ENCODE measurements at regions not wholly inside any gene's neighbourhood (a gene's known extent, or its start where the extent isn't known, plus 50 kb on each side); places are given as distances from the start of the nearest gene placed in this dataset.

GRCh38 chr1:218527737-218528136 lies 182.6 kb downstream of the TGFB2 start:
- ATAC-seq (no peak), DNase-seq (ENCODE audit: low read depth, low spot score) (no peak)
- BruUV-seq (replicated peaks) = no TSS peak
- TF ChIP-seq TCF7 (IDR thresholded peaks at IDR 0.05; ENCODE audit: borderline replicate concordance) (no peak), CTCF (IDR thresholded peaks at IDR 0.05 in 2 of 3, conservative IDR thresholded peaks at IDR 0.05 in 1 of 3; ENCODE audit: control insufficient read depth in 2 of 3, extremely low read depth in 1 of 3, insufficient read depth in 1 of 3, low read depth in 3 of 3, low read length in 3 of 3) (no peak), MLLT1 (IDR thresholded peaks at IDR 0.05) (no peak), ZNF622 (IDR thresholded peaks at IDR 0.05) (no peak), RBBP5 (conservative IDR thresholded peaks at IDR 0.05) (no peak), TBL1XR1 (IDR thresholded peaks at IDR 0.05; ENCODE audit: low read depth, low read length) (no peak), NR2F1 (conservative IDR thresholded peaks at IDR 0.05) (no peak), E2F4 (IDR thresholded peaks at IDR 0.05; ENCODE audit: low read depth, low read length) (no peak), BMI1 (IDR thresholded peaks at IDR 0.05; ENCODE audit: borderline replicate concordance) (no peak), ZZZ3 (IDR thresholded peaks at IDR 0.05; ENCODE audit: control insufficient read depth, insufficient read length, low read depth) (no peak), CHD4 (IDR thresholded peaks at IDR 0.05) (no peak), HCFC1 (IDR thresholded peaks at IDR 0.05; ENCODE audit: low read length) (no peak), E4F1 (IDR thresholded peaks at IDR 0.05; ENCODE audit: borderline replicate concordance, partially characterized antibody) (no peak), ESRRA (IDR thresholded peaks at IDR 0.05; ENCODE audit: low read length) (no peak), BCLAF1 (IDR thresholded peaks at IDR 0.05) (no peak)

More at GRCh38 chr1:218527737-218528136, 182.6 kb downstream of the TGFB2 start:
- H3K4me1 ChIP-seq (ENCODE audit: control insufficient read depth, insufficient read depth, low read length) = no peaks in the 10 kb centered on the region
- H3K9ac ChIP-seq (ENCODE audit: control insufficient read depth, insufficient read depth, low read length) = no peak overlapping the region
- H3K9me3 ChIP-seq (replicated peaks; ENCODE audit: control insufficient read depth, insufficient read depth, low read length) = no peaks in the 10 kb centered on the region
- no peak overlapping the region for H3K27ac ChIP-seq (ENCODE audit: control insufficient read depth, insufficient read depth)
- in situ Hi-C loops (cut with MboI) (no loop called here), intact Hi-C loops (cut with micrococcal nuclease; ENCODE audit: unreplicated experiment) (no loop called here)
- H3K79me2 ChIP-seq (ENCODE audit: control insufficient read depth, insufficient read depth, low read length) = no peaks in the 10 kb centered on the region
- CTCF ChIA-PET = no interaction called here
- no peaks in the 10 kb centered on the region for H3K27me3 ChIP-seq (replicated peaks in 1 of 2; ENCODE audit: control insufficient read depth in 2 of 2, insufficient read depth in 2 of 2, low read length in 1 of 2)
- no peak overlapping the region for H3K4me2 ChIP-seq (ENCODE audit: control insufficient read depth, insufficient read depth)
- RAD21 ChIA-PET (ENCODE audit: unreplicated experiment) = no interaction called here
- H4K20me1 ChIP-seq (ENCODE audit: control insufficient read depth, insufficient read depth) = no peaks in the 10 kb centered on the region
- 33% methylated on average over 3 of the region's 3 CpGs for whole genome bisulfite sequencing (ENCODE audit: insufficient coverage, insufficient replicate concordance, low lambda C conversion rate, missing lambda C conversion rate)
- no peak overlapping the region for H2AFZ ChIP-seq (ENCODE audit: control insufficient read depth, low read depth, low read length)
- POLR2A ChIA-PET = no interaction called here
- SMC1A ChIA-PET (ENCODE audit: uncharacterized antibody, unreplicated experiment) = interaction anchor here (0.8 kb wide), 1 partner anchor 181 kb away, joined by 3 read pairs; no protein-coding TSS in a partner anchor
- H3K4me3 ChIP-seq = no peak overlapping the region
- FAIRE-seq = no peak
- no peaks in the 10 kb centered on the region for H3K36me3 ChIP-seq (ENCODE audit: control insufficient read depth in 2 of 2, insufficient read depth in 2 of 2, low read length in 1 of 2)

Measured in GM12878 (cell line).